GM21619 (cell line): ENCODE measurements at regions not wholly inside any gene's neighbourhood (a gene's known extent, or its start where the extent isn't known, plus 50 kb on each side); places are given as distances from the start of the nearest gene placed in this dataset.
A peak's percentile ranks its signal among the peaks of the same experiment; 100 is the strongest.

Experiments used
- ATAC-seq: cut with Tn5 transposase; IDR thresholded peaks from one replicate; pipeline ENCODE4 v1.9.1; 2021; ENCODE audit not compliant: unreplicated experiment

- no peak for ATAC-seq
Measured at GRCh38 chr12:98136544-98136943, 378.8 kb upstream of the TMPO start.

GRCh38 chr12:98137278-98137677 is 378.1 kb upstream of the TMPO start:
- ATAC-seq = no peak

GRCh38 chr12:98144953-98145352 is 370.4 kb upstream of the TMPO start:
- ATAC-seq = no peak

- no peak for ATAC-seq
Measured at GRCh38 chr12:98146043-98146442, 369.3 kb upstream of the TMPO start.

- ATAC-seq = no peak
Measured at GRCh38 chr12:98146487-98146886, 368.9 kb upstream of the TMPO start.

GRCh38 chr12:98149270-98149669 is 366.1 kb upstream of the TMPO start:
- peak; percentile 79 for ATAC-seq

- peak; percentile 16 for ATAC-seq
Measured at GRCh38 chr12:98149691-98150210, 365.6 kb upstream of the TMPO start.

GRCh38 chr12:98151105-98151590 is 364.2 kb upstream of the TMPO start:
- no peak for ATAC-seq

- no peak for ATAC-seq
Measured at GRCh38 chr12:98151984-98152383, 363.4 kb upstream of the TMPO start.

GRCh38 chr12:98154850-98155249 is 360.5 kb upstream of the TMPO start:
- ATAC-seq = no peak

- ATAC-seq = no peak
Measured at GRCh38 chr12:98156697-98157096, 358.7 kb upstream of the TMPO start.

GRCh38 chr12:98162906-98163678 is 352.3 kb upstream of the TMPO start:
- ATAC-seq = no peak

- ATAC-seq = no peak
Measured at GRCh38 chr12:98172304-98172703, 343.1 kb upstream of the TMPO start.

- no peak for ATAC-seq
Measured at GRCh38 chr12:98172801-98173200, 342.6 kb upstream of the TMPO start.

- ATAC-seq = no peak
Measured at GRCh38 chr12:98173773-98174427, 341.5 kb upstream of the TMPO start.

GRCh38 chr12:98174428-98174809 is 341.0 kb upstream of the TMPO start:
- no peak for ATAC-seq

GRCh38 chr12:98178126-98178525 is 337.3 kb upstream of the TMPO start:
- no peak for ATAC-seq

- no peak for ATAC-seq
Measured at GRCh38 chr12:98179151-98179550, 336.2 kb upstream of the TMPO start.

- no peak for ATAC-seq
Measured at GRCh38 chr12:98180603-98181002, 334.8 kb upstream of the TMPO start.

GRCh38 chr12:98182821-98183220 is 332.6 kb upstream of the TMPO start:
- no peak for ATAC-seq

- no peak for ATAC-seq
Measured at GRCh38 chr12:98185606-98186005, 329.8 kb upstream of the TMPO start.

- no peak for ATAC-seq
Measured at GRCh38 chr12:98188650-98189077, 326.7 kb upstream of the TMPO start.
